Thoracic aorta (tissue), 2 donors: ENCODE measurements at regions not wholly inside any gene's neighbourhood (a gene's known extent, or its start where the extent isn't known, plus 50 kb on each side); places are given as distances from the start of the nearest gene placed in this dataset.

ENCODE experiments used
- ATAC-seq: fragments of 150-250 bp; one replicate; pipeline ENCODE4 v1.8.0; 2017; ENCODE audit warnings: low read depth; ENCODE audit not compliant: insufficient number of reproducible peaks, low FRiP score
- DNase-seq: peaks from one replicate; pipeline ENCODE4 v3.0.0-alpha.2; 2020; ENCODE audit warnings: low spot score
- H3K27ac ChIP-seq, 2 donors: fragments of 200-600 bp; sonication (generic); 1 replicate in 1 of 2; 2 replicates in 1 of 2; pipeline ENCODE4 v1.5.1; 2016; ENCODE audit warnings: mild to moderate bottlenecking in 2 of 2, moderate library complexity in 2 of 2
- H3K27me3 ChIP-seq: fragments of 200-600 bp; sonication (generic); replicated peaks from 2 replicates; pipeline ENCODE4 v1.6.0; 2016; ENCODE audit warnings: mild to moderate bottlenecking; ENCODE audit not compliant: insufficient read depth
- H3K36me3 ChIP-seq: fragments of 200-600 bp; sonication (generic); one replicate; pipeline ENCODE4 v1.5.1; 2016
- H3K4me1 ChIP-seq, 2 donors: fragments of 200-600 bp; sonication (generic); 1 replicate in 1 of 2; 2 replicates in 1 of 2; pipeline versions ENCODE4 v1.5.1 to v1.6.0; 2016; ENCODE audit warnings: low read depth in 2 of 2, mild to moderate bottlenecking in 1 of 2; ENCODE audit not compliant: control insufficient read depth in 1 of 2
- H3K4me3 ChIP-seq: fragments of 200-600 bp; sonication (generic); 2 replicates; pipeline ENCODE4 v1.5.1; 2016; ENCODE audit warnings: mild to moderate bottlenecking
- H3K9me3 ChIP-seq: fragments of 200-600 bp; sonication (generic); 2 replicates; pipeline ENCODE4 v1.5.1; 2016
- TF ChIP-seq, protein P1 (sequence below): fragments of 200-600 bp; sonication (generic); IDR thresholded peaks from one replicate; pipeline ENCODE4 v1.5.1; 2019; ENCODE audit warnings: antibody characterized with exemption

DNA sequence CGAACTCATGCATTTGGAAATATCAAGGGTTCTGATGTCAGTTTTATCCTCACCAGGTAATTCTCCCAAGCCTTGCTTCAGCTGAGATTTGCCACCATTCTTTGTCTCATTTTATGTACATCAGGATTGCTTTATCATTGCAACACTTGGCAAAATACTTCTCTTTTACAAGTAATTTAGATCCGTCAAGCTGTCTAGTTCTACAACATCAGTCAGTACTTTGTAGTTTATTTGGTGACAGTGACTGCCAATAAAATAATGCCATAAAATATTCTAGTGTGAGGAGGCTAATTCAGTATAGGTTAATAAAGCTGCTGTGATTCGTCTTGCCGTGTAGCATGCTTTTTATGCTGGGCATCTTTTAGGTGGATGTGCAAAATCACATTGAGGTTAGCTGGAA, 565.3 kb upstream of the SGO1 start:
- no peaks in the 10 kb centered on the region for H3K9me3 ChIP-seq
- DNase-seq (no peak), ATAC-seq (no peak)
- TF ChIP-seq, protein P1, sequence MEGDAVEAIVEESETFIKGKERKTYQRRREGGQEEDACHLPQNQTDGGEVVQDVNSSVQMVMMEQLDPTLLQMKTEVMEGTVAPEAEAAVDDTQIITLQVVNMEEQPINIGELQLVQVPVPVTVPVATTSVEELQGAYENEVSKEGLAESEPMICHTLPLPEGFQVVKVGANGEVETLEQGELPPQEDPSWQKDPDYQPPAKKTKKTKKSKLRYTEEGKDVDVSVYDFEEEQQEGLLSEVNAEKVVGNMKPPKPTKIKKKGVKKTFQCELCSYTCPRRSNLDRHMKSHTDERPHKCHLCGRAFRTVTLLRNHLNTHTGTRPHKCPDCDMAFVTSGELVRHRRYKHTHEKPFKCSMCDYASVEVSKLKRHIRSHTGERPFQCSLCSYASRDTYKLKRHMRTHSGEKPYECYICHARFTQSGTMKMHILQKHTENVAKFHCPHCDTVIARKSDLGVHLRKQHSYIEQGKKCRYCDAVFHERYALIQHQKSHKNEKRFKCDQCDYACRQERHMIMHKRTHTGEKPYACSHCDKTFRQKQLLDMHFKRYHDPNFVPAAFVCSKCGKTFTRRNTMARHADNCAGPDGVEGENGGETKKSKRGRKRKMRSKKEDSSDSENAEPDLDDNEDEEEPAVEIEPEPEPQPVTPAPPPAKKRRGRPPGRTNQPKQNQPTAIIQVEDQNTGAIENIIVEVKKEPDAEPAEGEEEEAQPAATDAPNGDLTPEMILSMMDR, result no peak
- H3K4me3 ChIP-seq, result no peak overlapping the region
- no peaks in the 10 kb centered on the region for H3K36me3 ChIP-seq
- H3K27ac ChIP-seq, result no peak overlapping the region
- no peaks in the 10 kb centered on the region for H3K27me3 ChIP-seq
- no peaks in the 10 kb centered on the region for H3K4me1 ChIP-seq

DNA sequence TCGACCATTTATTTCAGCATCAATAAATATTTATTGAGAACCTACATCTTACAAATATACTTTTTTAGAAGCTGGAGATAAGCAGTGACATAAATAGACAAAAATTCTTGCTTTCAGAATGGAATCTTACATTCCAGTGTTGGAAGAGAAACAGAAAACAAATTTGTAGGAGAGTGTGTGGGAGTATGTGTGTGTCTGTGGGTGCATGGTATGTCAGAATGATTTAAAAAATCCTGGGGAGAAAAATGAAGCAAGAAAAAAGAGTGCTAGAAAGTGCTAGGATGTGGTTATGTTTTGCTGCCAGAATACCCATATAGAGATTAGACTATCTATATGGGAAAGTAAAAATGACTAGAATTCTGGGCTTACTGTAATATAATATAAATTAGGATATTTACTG, 561.7 kb upstream of the SGO1 start:
- DNase-seq (no peak), ATAC-seq (no peak)
- no peaks in the 10 kb centered on the region for H3K9me3 ChIP-seq
- no peak overlapping the region for H3K27ac ChIP-seq
- no peaks in the 10 kb centered on the region for H3K4me1 ChIP-seq
- TF ChIP-seq, protein P1, result no peak
- no peak overlapping the region for H3K4me3 ChIP-seq
- H3K27me3 ChIP-seq, result no peaks in the 10 kb centered on the region
- no peaks in the 10 kb centered on the region for H3K36me3 ChIP-seq

DNA sequence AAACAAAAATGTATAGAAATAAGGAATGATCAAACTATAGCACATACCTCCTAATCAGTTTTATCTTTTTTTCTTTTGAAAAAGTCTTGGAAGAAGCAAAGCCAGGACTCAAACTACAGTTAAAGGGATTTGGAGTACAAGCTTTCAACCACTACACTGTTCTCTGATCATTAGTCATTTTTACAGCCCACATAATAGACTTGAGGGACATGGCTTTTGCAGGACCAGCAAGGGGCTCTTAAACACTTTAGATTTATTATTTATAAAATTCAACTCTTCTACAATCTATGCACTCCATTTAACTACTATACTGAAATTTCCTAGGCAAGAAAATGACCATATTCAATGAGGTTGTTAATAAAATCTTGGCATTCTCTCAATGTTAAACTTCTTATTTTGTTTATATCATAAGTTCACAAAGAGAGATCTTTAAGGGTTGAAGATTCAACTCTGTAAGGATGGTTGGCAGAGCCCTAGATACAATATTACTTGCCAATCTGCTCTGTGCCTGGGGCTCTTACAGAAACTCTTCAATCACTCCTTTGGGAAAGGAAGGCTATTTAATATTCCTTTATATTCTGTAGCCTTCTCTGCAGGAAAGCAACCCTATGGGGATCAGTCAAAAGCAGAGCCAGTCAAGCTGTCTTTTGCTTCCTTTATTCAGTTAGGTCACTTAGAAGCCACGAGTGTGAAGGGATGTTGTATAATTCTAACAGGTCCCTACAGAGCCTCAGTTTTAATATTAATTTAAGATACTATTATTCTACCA, 557.7 kb upstream of the SGO1 start:
- TF ChIP-seq, protein P1, result no peak
- Histone ChIP-seq H3K4me3 (no peak overlapping the region), H3K27ac (no peak overlapping the region), H3K4me1 (peaks cover 0 to 20% of the 10 kb centered on the region in 2 donors), H3K9me3 (no peaks in the 10 kb centered on the region), H3K36me3 (no peaks in the 10 kb centered on the region), H3K27me3 (no peaks in the 10 kb centered on the region)
- DNase-seq (no peak), ATAC-seq (no peak)

DNA sequence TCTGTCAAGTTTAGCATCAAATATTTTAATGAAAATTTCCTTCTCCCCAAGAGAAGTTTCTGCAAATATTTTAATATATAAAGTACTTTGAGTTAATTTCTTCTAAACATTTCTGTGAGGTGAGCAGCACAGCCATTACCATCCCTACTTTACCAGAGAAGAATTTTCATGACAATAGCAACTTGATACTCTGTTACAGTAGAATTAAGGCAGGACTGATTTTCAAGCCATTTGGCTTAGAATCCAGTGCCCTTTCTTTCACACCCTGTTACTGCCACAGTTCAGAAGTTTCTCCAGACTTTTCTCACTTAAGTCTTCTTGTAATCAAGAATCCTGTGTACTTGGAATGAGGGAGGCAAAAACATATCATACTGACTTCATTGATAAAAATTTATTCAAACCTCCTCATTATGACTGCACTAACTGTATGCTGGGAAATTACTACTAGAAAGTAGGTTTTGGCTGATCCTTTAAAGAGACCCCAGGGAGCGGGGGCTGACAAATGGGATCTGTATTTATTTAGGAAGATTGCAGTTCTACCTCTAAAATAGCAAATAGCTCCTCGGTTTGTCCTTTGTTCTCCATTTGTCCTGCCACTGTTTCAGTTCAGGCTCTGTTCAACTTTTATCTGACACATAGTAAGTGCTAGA, 557.0 kb upstream of the SGO1 start:
- peaks cover 0 to 20% of the 10 kb centered on the region in 2 donors for H3K4me1 ChIP-seq
- ATAC-seq (no peak), DNase-seq (no peak)
- TF ChIP-seq, protein P1, result no peak
- no peaks in the 10 kb centered on the region for H3K36me3 ChIP-seq
- H3K4me3 ChIP-seq, result no peak overlapping the region
- H3K27me3 ChIP-seq, result no peaks in the 10 kb centered on the region
- no peak overlapping the region for H3K27ac ChIP-seq
- H3K9me3 ChIP-seq, result no peaks in the 10 kb centered on the region

DNA sequence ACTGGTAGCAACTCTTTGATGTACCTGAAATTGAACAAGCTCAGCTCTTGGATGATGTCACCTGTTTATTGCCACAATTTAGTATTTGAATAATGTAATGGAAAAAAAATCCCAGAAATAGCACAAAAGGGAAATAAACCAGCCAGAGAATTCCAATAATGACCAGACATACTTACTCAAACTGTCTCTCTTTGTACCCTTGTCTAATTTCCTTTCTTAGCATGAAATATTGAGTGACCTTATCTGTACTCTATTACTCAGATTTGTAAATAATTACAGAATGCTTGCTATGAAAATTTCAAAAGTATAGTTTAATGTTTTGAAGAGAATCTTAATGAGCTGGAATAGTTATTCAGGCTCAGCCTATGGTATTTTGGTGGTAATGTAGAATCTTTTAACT, 555.4 kb upstream of the SGO1 start:
- no peaks in the 10 kb centered on the region for H3K36me3 ChIP-seq
- no peak overlapping the region for H3K4me3 ChIP-seq
- no peaks in the 10 kb centered on the region for H3K27me3 ChIP-seq
- ATAC-seq (no peak), DNase-seq (no peak)
- peaks cover 0 to 20% of the 10 kb centered on the region in 2 donors for H3K4me1 ChIP-seq
- TF ChIP-seq, protein P1, result no peak
- H3K27ac ChIP-seq, result no peak overlapping the region
- no peaks in the 10 kb centered on the region for H3K9me3 ChIP-seq
